Activated CD4-positive, alpha-beta T cell treated with anti-CD3 and anti-CD28 coated beads for 36 hours (primary cell): ENCODE measurements at regions not wholly inside any gene's neighbourhood (a gene's known extent, or its start where the extent isn't known, plus 50 kb on each side); places are given as distances from the start of the nearest gene placed in this dataset.

Source experiments
- ATAC-seq: fragments of 200-7000 bp; cut with Tn5 transposase; one replicate; pipeline ENCODE4 v1.10.0; 2021; ENCODE audit warnings: mild to moderate bottlenecking, moderate library complexity
- CTCF ChIA-PET: fragments of 350-600 bp; sonication (Branson Sonifier 250); formaldehyde crosslinking; loops from one replicate; lab custom pipeline; 2021; ENCODE audit warnings: antibody characterized with exemption; lab: Charles Lee
- POLR2A ChIA-PET: fragments of 350-600 bp; sonication (Branson Sonifier 250); formaldehyde crosslinking; loops from one replicate; lab custom pipeline; 2021; ENCODE audit warnings: antibody characterized with exemption, inconsistent platforms; lab: Charles Lee
- DNase-seq: peaks from one replicate; pipeline ENCODE4 v3.0.0-alpha.2; 2020
- H3K27ac Mint-ChIP-seq: one replicate; pipeline ENCODE4 v1.8.0; 2021; ENCODE audit warnings: mixed read lengths
- H3K27me3 Mint-ChIP-seq: one replicate; pipeline ENCODE4 v1.8.0; 2021; ENCODE audit warnings: mixed read lengths
- H3K36me3 Mint-ChIP-seq: one replicate; pipeline ENCODE4 v1.8.0; 2021; ENCODE audit warnings: low read depth, mixed read lengths
- H3K4me1 Mint-ChIP-seq: one replicate; pipeline ENCODE4 v1.8.0; 2021; ENCODE audit warnings: mixed read lengths
- H3K4me3 Mint-ChIP-seq: one replicate; pipeline ENCODE4 v1.8.0; 2021; ENCODE audit warnings: mild to moderate bottlenecking, moderate library complexity, mixed read lengths
- H3K9me3 Mint-ChIP-seq: one replicate; pipeline ENCODE4 v1.8.0; 2021; ENCODE audit warnings: low read depth, mixed read lengths
- intact Hi-C, 2 experiments: fragments of 100-400 bp; cut with DNase I in 1 of 2; cut with micrococcal nuclease in 1 of 2; formaldehyde crosslinking; loops; one replicate each; pipeline versions ENCODE4 v1.14.2 to v1.15.1; 2022 to 2024; cut with DNase I, micrococcal nuclease

DNA sequence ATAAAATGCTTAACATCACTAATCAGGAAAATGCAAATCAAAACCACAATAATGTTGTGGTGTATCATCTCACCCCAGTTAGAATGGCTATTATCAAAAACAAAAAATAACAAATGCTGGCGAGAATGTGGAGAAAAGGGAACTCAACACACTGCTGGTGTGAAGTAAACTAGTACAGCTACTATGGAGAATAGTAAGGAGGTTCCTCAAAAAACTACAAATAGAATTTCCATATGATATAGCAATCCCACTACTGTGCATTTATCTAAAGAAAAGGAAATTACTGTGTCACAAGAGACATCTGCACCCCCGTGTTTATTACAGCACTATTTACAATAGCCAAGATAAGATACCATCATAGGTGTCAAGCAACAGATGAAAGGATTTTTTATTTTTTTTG is 214.5 kb upstream of the RASA1 start:
- CTCF ChIA-PET = no interaction called here
- Mint-ChIP-seq H3K4me3 (no peak overlapping the region), H3K27ac (no peak overlapping the region), H3K36me3 (no peaks in the 10 kb centered on the region), H3K27me3 (no peaks in the 10 kb centered on the region), H3K9me3 (peaks cover 5% of the 10 kb centered on the region), H3K4me1 (no peaks in the 10 kb centered on the region)
- no peak for DNase-seq
- intact Hi-C loops = no loop called here
- POLR2A ChIA-PET = no interaction called here
- ATAC-seq = no peak

DNA sequence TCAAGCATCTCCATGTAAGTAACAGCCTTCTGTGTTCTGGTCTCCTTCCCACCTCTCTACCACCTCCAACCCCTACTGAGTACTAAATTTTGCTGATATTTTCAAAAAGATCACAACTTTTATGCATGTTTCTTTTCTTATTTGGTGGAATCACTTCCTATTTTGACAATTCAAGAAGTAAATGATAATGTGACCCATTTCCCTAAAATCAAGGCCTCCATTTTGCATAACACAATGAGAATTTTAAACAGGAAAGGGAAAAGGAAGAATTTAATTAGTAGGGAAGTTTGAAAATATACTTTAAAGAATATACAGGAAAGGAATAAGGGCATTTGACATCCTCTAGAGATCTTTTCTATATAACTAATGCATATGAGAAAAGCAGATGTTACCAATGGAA is 212.9 kb upstream of the RASA1 start:
- POLR2A ChIA-PET = no interaction called here
- no peaks in the 10 kb centered on the region for H3K27me3 Mint-ChIP-seq
- H3K9me3 Mint-ChIP-seq = peaks cover 3% of the 10 kb centered on the region
- no peak overlapping the region for H3K4me3 Mint-ChIP-seq
- DNase-seq (no peak), ATAC-seq (no peak)
- H3K27ac Mint-ChIP-seq = no peak overlapping the region
- no peaks in the 10 kb centered on the region for H3K4me1 Mint-ChIP-seq
- H3K36me3 Mint-ChIP-seq = no peaks in the 10 kb centered on the region
- intact Hi-C loops = loop anchor here in 1 of 2 experiments (1.0 kb wide), 1 partner anchor 19 kb away; no protein-coding TSS in a partner anchor
- CTCF ChIA-PET = no interaction called here

- Mint-ChIP-seq H3K9me3 (peaks cover 14% of the 10 kb centered on the region), H3K27ac (no peak overlapping the region), H3K4me3 (no peak overlapping the region), H3K36me3 (peaks cover 5% of the 10 kb centered on the region), H3K27me3 (no peaks in the 10 kb centered on the region), H3K4me1 (no peaks in the 10 kb centered on the region)
- CTCF ChIA-PET = no interaction called here
- intact Hi-C loops = no loop called here
- ATAC-seq (no peak), DNase-seq (no peak)
- POLR2A ChIA-PET = no interaction called here
Measured at GRCh38 chr5:87061046-87061445, 206.6 kb upstream of the RASA1 start.

DNA sequence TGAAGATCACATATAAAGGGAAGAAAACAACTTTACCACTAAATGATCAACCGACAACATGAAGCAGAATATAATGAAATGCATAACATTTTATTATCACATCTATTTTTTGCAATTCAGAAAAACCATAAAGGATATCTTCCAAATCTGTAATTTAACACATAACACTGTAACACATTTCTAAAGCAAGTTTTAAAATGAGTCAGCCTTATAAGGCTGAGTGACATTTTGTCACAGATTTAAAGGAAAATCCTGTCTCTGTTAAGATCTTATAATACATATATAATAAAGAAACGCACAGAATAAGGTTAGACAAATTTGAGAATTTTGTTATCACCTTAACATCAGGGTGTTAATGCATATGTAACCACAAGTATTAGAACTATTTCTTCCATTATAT is 198.4 kb upstream of the RASA1 start:
- intact Hi-C loops = no loop called here
- ChIA-PET CTCF (interaction anchor here (0.7 kb wide), 1 partner anchor 46 kb away, joined by 3 read pairs; no protein-coding TSS in a partner anchor), POLR2A (no interaction called here)
- no peak for ATAC-seq
- no peaks in the 10 kb centered on the region for H3K9me3 Mint-ChIP-seq
- H3K27ac Mint-ChIP-seq = no peak overlapping the region
- no peaks in the 10 kb centered on the region for H3K36me3 Mint-ChIP-seq
- H3K27me3 Mint-ChIP-seq = no peaks in the 10 kb centered on the region
- no peak overlapping the region for H3K4me3 Mint-ChIP-seq
- H3K4me1 Mint-ChIP-seq = peaks cover 3% of the 10 kb centered on the region
- DNase-seq = no peak

DNA sequence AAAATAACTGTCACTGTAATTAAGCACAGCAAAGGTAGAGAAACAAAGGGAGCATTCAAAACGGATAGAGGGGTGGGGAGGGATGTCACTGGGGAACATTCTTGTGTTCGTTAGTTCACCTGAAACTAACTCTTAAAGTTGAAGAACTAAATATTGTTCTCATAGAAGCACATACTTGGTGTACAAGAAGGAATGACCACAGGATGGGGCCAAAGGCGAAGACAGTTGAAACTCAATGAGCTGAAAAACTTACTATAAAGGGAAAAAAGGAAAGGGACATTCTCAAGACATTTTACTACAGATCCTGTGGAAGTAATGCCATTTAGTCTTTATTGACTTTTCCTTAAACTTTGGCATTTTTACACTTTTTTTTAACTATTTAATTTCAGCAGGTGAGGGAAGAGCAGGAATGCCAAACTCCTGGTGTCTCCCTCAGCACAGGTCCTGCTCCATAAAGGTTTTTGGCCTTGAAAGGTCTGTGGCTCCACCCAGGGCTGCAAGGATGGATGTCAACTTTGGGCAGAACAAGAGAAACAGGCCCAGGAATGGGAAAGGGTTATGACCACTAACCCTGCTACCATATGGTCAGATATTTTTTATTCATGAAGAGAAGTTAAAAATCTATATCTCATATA is 197.6 kb upstream of the RASA1 start:
- Mint-ChIP-seq H3K4me1 (peaks cover 10% of the 10 kb centered on the region), H3K27ac (no peak overlapping the region), H3K9me3 (no peaks in the 10 kb centered on the region), H3K36me3 (no peaks in the 10 kb centered on the region), H3K27me3 (no peaks in the 10 kb centered on the region), H3K4me3 (no peak overlapping the region)
- intact Hi-C loops = no loop called here
- DNase-seq (no peak), ATAC-seq (no peak)
- ChIA-PET POLR2A (no interaction called here), CTCF (interaction anchor here (0.7 to 1.0 kb wide), 2 partner anchors 10 to 47 kb away, joined by 3 read pairs; no protein-coding TSS in a partner anchor)

DNA sequence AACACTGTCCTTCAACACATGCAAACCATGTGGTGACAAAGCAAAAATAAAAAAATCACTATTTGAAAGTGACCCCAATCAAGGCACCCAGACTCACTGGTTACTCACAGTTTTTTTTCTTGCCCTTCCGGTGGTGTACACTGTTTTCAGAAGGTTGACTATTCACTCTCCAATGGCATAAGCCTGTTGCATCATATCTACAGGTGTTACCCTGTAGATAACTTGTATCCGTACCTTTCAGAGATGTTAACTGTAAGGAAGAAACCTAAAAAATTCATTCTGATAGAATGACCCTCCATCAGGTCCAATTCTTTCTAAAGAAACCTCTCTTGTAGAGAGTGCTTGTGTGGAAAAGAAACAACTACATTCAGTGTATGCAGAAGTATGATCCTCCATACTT is 193.6 kb upstream of the RASA1 start:
- DNase-seq = no peak
- intact Hi-C loops = loop anchor here in 1 of 2 experiments (1.0 kb wide), 1 partner anchor 20 kb away; no protein-coding TSS in a partner anchor
- Mint-ChIP-seq H3K27me3 (no peaks in the 10 kb centered on the region), H3K4me1 (peaks cover 21% of the 10 kb centered on the region), H3K4me3 (no peak overlapping the region), H3K9me3 (no peaks in the 10 kb centered on the region), H3K36me3 (no peaks in the 10 kb centered on the region), H3K27ac (no peak overlapping the region)
- CTCF ChIA-PET = interaction anchor here (0.6 kb wide), 1 partner anchor 102 kb away, joined by 3 read pairs; no protein-coding TSS in a partner anchor
- ATAC-seq = no peak
- POLR2A ChIA-PET = interaction anchor here (0.8 kb wide), 1 partner anchor 310 kb away, joined by 3 read pairs; no protein-coding TSS in a partner anchor

GRCh38 chr5:87074934-87075541 is 192.6 kb upstream of the RASA1 start:
- Mint-ChIP-seq H3K4me3 (no peak overlapping the region), H3K27ac (peak overlapping the region; percentile 34), H3K27me3 (no peaks in the 10 kb centered on the region), H3K4me1 (peaks cover 29% of the 10 kb centered on the region), H3K9me3 (no peaks in the 10 kb centered on the region), H3K36me3 (no peaks in the 10 kb centered on the region)
- POLR2A ChIA-PET = interaction anchor here (0.6 to 0.8 kb wide), 2 partner anchors 45 to 132 kb away, joined by 3 read pairs; no protein-coding TSS in a partner anchor
- intact Hi-C loops = loop anchor here in 1 of 2 experiments (1.0 kb wide), 1 partner anchor 21 kb away; no protein-coding TSS in a partner anchor
- DNase-seq = peak; percentile 7
- CTCF ChIA-PET = no interaction called here
- ATAC-seq = peak; percentile 65

- intact Hi-C loops = no loop called here
Measured at GRCh38 chr5:87076411-87076810, 191.3 kb upstream of the RASA1 start.

DNA sequence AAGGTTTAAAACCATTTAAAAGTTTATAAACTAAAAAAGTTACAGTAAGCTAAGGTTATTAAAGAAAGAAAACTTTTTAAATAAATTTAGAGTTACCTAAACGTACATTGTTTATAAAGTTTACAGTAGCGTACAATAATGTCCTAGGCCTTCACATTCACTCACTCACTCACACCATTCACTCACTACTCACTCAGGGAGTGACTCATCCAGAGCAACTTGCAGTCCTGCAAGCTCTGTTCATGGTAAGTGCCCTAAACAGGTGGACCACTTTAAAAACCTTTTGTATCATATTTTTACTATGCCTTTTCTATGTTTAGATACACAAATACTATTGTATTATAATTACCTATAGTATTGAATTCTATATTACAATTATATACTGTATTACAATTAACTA is 190.8 kb upstream of the RASA1 start:
- H3K36me3 Mint-ChIP-seq = no peaks in the 10 kb centered on the region
- POLR2A ChIA-PET = no interaction called here
- no peak for DNase-seq
- H3K4me3 Mint-ChIP-seq = no peak overlapping the region
- H3K27me3 Mint-ChIP-seq = no peaks in the 10 kb centered on the region
- H3K4me1 Mint-ChIP-seq = peaks cover 39% of the 10 kb centered on the region
- CTCF ChIA-PET = no interaction called here
- peak; percentile 65 for ATAC-seq
- intact Hi-C loops = no loop called here
- H3K9me3 Mint-ChIP-seq = no peaks in the 10 kb centered on the region
- H3K27ac Mint-ChIP-seq = no peak overlapping the region

More at GRCh38 chr5:87076411-87076810, 191.3 kb upstream of the RASA1 start:
- H3K27ac Mint-ChIP-seq = no peak overlapping the region
- H3K4me1 Mint-ChIP-seq = peaks cover 33% of the 10 kb centered on the region
- H3K36me3 Mint-ChIP-seq = no peaks in the 10 kb centered on the region
- ChIA-PET CTCF (no interaction called here), POLR2A (no interaction called here)
- DNase-seq = no peak
- H3K4me3 Mint-ChIP-seq = no peak overlapping the region
- no peaks in the 10 kb centered on the region for H3K27me3 Mint-ChIP-seq
- ATAC-seq = no peak
- no peaks in the 10 kb centered on the region for H3K9me3 Mint-ChIP-seq

DNA sequence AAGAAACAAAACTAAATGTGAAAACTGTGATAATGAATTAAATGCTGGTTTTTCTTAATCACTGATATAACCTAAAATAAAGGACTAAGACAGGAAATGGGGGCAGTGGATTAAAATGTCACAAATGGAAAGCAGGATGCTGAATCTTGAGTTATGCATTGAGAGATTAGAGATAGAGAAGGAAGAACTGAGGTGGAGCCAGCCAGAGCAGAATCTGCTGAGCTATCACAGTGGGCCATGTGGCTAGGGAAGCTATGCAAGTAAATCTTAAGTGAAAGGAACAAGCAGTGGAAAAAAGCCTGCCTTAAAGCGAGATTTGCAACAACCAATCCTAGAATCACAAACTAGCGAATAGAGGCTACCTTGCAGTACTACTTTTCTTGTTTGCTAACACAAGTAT is 188.5 kb upstream of the RASA1 start:
- Mint-ChIP-seq H3K4me1 (peaks cover 52% of the 10 kb centered on the region), H3K27me3 (no peaks in the 10 kb centered on the region), H3K27ac (peak overlapping the region; percentile 35), H3K9me3 (peaks cover 1% of the 10 kb centered on the region), H3K36me3 (no peaks in the 10 kb centered on the region), H3K4me3 (no peak overlapping the region)
- ChIA-PET CTCF (interaction anchor here (1.6 kb wide), 1 partner anchor 9 kb away, joined by 3 read pairs; no protein-coding TSS in a partner anchor), POLR2A (no interaction called here)
- ATAC-seq = no peak
- intact Hi-C loops = no loop called here
- DNase-seq = peak; percentile 8

- no peak for DNase-seq
- ChIA-PET CTCF (interaction anchor here (1.0 kb wide), 1 partner anchor 319 kb away, joined by 4 read pairs; no protein-coding TSS in a partner anchor), POLR2A (no interaction called here)
- Mint-ChIP-seq H3K4me1 (peaks cover 40% of the 10 kb centered on the region), H3K4me3 (peak overlapping the region; percentile 49), H3K27ac (no peak overlapping the region), H3K27me3 (no peaks in the 10 kb centered on the region), H3K36me3 (no peaks in the 10 kb centered on the region), H3K9me3 (peaks cover 9% of the 10 kb centered on the region)
- intact Hi-C loops = loop anchor here in 1 of 2 experiments (5.0 kb wide), 1 partner anchor 41 kb away; no protein-coding TSS in a partner anchor
- ATAC-seq = no peak
Measured at GRCh38 chr5:87081016-87081415, 186.7 kb upstream of the RASA1 start.
